ENCODE measurements at regions not wholly inside any gene's neighbourhood (a gene's known extent, or its start where the extent isn't known, plus 50 kb on each side); places are given as distances from the start of the nearest gene placed in this dataset.
"Not testable (repeated sequence)": the region's sequence is repeated elsewhere in the genome, so short reads cannot be mapped to it uniquely, and the experiment has no call there.

DNA sequence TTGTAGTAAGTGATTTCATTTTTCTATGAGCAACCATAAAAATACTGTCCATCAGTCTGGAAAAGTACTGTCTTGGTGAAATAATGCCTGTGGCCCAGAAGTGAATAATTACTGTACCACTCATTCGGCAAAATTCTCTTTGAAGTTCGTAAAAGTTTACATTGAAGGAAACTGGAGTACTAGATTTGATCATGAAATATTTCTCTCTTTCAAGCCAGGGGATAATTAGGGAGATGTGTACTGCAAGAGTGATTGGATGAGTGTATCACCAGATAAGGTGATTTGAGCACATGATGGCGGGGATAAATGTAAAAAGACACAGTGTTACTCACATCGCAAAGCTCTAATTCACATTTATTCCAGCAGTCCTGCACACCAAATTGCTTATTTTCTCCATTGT, 883.2 kb upstream of the PIK3C3 start:
- DNase-seq (ENCODE audit: low read depth in 2 of 2) = no peak
- TF ChIP-seq, protein P1, sequence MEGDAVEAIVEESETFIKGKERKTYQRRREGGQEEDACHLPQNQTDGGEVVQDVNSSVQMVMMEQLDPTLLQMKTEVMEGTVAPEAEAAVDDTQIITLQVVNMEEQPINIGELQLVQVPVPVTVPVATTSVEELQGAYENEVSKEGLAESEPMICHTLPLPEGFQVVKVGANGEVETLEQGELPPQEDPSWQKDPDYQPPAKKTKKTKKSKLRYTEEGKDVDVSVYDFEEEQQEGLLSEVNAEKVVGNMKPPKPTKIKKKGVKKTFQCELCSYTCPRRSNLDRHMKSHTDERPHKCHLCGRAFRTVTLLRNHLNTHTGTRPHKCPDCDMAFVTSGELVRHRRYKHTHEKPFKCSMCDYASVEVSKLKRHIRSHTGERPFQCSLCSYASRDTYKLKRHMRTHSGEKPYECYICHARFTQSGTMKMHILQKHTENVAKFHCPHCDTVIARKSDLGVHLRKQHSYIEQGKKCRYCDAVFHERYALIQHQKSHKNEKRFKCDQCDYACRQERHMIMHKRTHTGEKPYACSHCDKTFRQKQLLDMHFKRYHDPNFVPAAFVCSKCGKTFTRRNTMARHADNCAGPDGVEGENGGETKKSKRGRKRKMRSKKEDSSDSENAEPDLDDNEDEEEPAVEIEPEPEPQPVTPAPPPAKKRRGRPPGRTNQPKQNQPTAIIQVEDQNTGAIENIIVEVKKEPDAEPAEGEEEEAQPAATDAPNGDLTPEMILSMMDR (IDR thresholded peaks at IDR 0.05; ENCODE audit: low read depth, low read length) = no peak
- no peak overlapping the region for H3K4me3 ChIP-seq (replicated peaks in 1 of 2; ENCODE audit: low read depth in 2 of 2, low read length in 2 of 2)

DNA sequence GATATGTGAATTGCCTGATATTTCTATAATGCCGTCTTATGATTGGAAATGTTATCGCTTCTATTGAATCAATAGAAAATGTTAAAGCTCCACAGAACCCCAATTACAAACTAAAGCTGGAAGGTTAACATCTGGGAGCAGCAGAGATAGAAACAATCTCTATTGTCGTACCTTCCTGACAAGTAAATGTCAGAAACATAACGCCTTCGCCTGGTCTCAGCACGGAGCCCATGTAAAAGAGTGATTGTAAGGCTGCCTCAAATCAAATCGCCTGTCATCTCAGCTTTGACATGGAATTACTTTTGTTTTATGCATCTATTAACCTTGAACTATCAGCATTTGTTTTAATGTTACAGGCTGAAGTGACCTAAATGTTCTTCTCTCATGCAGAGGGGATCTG, 885.9 kb upstream of the PIK3C3 start:
- no peak for DNase-seq (ENCODE audit: low read depth in 2 of 2)
- no peak overlapping the region for H3K4me3 ChIP-seq (replicated peaks in 1 of 2; ENCODE audit: low read depth in 2 of 2, low read length in 2 of 2)
- TF ChIP-seq, protein P1 (IDR thresholded peaks at IDR 0.05; ENCODE audit: low read depth, low read length) = no peak

DNA sequence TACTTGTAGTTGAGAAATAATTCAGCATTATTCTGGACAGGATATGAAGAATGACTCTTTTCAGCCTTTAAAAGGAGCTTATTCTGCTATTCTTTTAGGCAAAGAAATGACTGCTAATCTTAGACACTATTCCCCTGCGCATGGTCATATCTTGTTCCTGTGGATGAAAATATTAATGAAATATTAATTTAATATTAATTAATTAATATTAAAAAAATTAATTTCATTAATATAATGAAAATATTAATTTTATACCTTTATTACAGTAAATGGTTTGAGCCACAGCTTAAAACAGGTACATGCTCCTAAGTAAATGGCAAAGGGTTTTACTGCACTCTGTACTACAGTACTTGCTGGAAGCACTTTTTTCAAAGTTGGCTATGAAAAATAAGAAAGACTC, 890.1 kb upstream of the PIK3C3 start:
- H3K4me3 ChIP-seq (replicated peaks in 1 of 2; ENCODE audit: low read depth in 2 of 2, low read length in 2 of 2) = no peak overlapping the region
- no peak for DNase-seq (ENCODE audit: low read depth in 2 of 2)
- TF ChIP-seq, protein P1 (IDR thresholded peaks at IDR 0.05; ENCODE audit: low read depth, low read length) = no peak

DNA sequence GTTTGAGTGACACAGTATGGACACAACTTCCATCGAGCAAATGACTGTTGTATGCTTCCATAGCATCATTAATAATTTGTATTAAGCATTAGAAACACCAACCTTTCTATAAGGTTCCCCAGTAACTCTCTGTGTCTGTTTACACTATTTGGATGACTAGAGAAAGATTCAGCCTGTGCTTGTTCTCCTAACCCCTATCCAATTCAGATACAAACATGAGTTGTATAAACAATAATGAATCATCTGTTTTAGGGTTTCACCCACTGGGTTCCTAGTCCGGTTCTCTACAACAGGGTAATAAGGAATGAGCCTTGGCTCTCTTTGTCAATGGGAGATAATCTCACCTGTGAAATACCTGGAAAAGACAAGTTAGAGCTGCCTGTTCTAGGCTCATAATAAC, 894.1 kb upstream of the PIK3C3 start:
- DNase-seq (ENCODE audit: low read depth in 2 of 2) = no peak
- no peak overlapping the region for H3K4me3 ChIP-seq (replicated peaks in 1 of 2; ENCODE audit: low read depth in 2 of 2, low read length in 2 of 2)
- TF ChIP-seq, protein P1 (IDR thresholded peaks at IDR 0.05; ENCODE audit: low read depth, low read length) = no peak

DNA sequence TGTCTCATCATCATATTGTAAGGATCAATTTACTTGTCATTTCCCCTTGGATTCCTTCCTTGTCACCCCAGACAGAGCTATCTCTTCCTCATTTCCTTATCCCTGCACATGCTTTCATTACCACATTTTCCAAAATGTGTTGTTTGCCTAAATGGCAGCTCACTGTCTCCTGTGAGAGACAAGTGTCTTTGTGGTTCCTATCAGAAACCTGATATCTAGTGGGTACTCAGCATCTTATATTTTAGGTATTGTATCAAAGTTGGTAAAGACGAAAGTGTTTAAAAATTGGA, 896.0 kb upstream of the PIK3C3 start:
- no peak for DNase-seq (ENCODE audit: low read depth in 2 of 2)
- TF ChIP-seq, protein P1 (IDR thresholded peaks at IDR 0.05; ENCODE audit: low read depth, low read length) = no peak
- no peak overlapping the region for H3K4me3 ChIP-seq (replicated peaks in 1 of 2; ENCODE audit: low read depth in 2 of 2, low read length in 2 of 2)

DNA sequence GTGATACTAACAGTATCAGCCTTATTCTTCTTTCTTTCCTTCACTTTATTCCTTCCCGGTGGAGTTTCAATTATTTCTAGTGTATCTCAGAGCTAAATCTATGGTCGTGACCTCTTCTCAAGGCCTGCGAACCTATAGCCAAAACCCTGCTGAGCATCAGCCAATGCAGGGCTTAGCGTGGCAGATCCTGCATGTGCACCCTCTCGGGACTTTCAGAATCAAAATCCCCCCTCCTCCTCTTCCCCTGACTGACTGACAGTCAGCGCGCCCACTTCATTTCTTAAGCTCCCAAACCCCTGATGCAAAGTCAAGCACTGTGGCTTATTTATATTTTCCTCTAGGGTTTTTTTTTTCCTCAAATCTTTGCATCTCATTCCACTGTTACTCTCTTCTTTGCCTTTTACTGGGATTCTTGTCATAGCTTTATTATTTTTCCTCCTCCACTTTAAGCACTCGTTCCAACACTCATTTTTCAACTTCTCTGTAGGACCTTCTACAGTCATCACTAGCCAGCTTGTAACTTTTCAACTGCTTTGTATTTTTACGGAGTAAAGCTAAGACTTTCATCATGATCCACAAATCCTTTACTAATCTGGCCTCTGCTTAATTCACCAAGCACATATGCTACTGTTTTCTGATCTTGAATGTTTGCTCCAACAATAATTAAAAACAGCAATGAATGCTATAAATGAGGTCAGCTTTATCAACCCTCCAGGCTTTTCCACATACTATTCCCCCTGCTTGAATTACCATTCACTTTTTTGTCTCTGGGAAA, 896.5 kb upstream of the PIK3C3 start:
- no peak overlapping the region for H3K4me3 ChIP-seq (replicated peaks in 1 of 2; ENCODE audit: low read depth in 2 of 2, low read length in 2 of 2)
- DNase-seq (ENCODE audit: low read depth in 2 of 2) = no peak
- TF ChIP-seq, protein P1 (IDR thresholded peaks at IDR 0.05; ENCODE audit: low read depth, low read length) = no peak

DNA sequence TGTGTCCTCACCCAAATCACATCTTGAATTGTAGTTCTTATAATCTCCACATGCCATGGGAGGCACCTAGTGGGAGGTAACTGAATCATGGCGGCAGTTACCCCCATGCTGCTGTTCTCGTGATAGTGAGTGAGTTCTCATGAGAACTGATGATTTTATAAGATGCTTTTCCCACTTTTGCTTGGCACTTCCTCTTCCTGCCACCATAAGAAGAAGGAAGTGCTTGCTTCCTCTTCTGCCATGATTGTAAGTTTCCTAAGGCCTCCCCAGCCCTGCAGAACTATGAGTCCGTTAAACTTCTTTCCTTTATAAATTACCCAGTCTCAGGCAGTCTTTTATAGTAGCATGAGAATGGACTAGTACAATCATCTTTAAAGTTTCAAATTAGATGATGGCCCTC, 902.4 kb upstream of the PIK3C3 start:
- DNase-seq (ENCODE audit: low read depth in 2 of 2) = no peak
- TF ChIP-seq, protein P1 (IDR thresholded peaks at IDR 0.05; ENCODE audit: low read depth, low read length) = no peak
- H3K4me3 ChIP-seq (replicated peaks in 1 of 2; ENCODE audit: low read depth in 2 of 2, low read length in 2 of 2) = no peak overlapping the region

DNA sequence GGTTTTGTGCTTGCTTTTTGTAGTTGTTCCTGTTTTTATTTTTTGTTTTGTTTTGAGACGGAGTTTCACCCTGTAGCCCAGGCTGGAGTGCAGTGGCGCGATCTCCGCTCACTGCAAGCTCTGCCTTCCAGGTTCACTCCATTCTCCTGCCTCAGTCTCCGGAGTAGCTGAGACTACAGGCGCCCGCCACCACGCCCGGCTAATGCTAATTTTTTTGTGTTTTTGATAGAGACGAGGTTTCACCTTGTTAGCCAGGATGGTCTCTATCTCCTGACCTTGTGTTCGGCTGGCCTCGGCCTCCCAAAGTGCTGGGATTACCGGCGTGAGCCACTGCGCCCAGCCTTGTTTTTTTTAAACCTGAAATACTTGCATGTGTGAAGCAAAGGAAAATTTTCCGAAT, 908.8 kb upstream of the PIK3C3 start:
- not testable (repeated sequence) for DNase-seq (ENCODE audit: low read depth in 2 of 2)

More for the DNA sequence above, 908.8 kb upstream of the PIK3C3 start:
- not testable (repeated sequence) for H3K4me3 ChIP-seq (replicated peaks in 1 of 2; ENCODE audit: low read depth in 2 of 2, low read length in 2 of 2)
